Fibroblast of mammary gland (primary cell): ENCODE measurements at regions not wholly inside any gene's neighbourhood (a gene's known extent, or its start where the extent isn't known, plus 50 kb on each side); places are given as distances from the start of the nearest gene placed in this dataset.

ENCODE experiments used
- DNase-seq: peaks from one replicate; pipeline ENCODE4 v3.0.0-alpha.2; 2010; ENCODE audit warnings: low read depth
- H3K4me3 ChIP-seq: 2 replicates; pipeline ENCODE4 v1.5.1; 2011; ENCODE audit warnings: low read depth, mild to moderate bottlenecking, low read length, moderate library complexity; ENCODE audit not compliant: control insufficient read depth
- TF ChIP-seq, protein P1 (sequence below): conservative IDR thresholded peaks from 2 replicates; pipeline ENCODE4 v1.5.1; 2011; ENCODE audit warnings: low read depth, low read length, inconsistent platforms; ENCODE audit not compliant: control insufficient read depth, insufficient read depth

DNA sequence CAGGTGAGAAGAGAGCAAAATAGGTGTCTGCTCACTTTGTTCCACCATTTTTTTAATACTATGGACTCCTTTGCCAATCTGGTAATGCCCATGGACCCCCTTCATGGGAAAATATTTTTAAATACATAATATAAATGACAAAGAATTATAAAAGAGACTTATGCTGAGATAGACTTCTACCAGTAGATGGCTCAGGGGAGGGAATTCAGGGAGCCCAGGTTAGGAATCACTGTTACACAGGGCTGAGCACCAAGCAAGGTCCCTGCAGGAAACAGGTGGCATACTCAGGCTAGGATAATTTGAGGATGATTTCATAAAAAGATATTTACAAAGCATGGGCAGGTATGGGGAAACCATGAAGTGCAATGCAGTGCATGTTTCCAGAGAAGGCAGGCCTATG, 525.9 kb downstream of the FGF9 start:
- DNase-seq, result no peak
- TF ChIP-seq, protein P1, sequence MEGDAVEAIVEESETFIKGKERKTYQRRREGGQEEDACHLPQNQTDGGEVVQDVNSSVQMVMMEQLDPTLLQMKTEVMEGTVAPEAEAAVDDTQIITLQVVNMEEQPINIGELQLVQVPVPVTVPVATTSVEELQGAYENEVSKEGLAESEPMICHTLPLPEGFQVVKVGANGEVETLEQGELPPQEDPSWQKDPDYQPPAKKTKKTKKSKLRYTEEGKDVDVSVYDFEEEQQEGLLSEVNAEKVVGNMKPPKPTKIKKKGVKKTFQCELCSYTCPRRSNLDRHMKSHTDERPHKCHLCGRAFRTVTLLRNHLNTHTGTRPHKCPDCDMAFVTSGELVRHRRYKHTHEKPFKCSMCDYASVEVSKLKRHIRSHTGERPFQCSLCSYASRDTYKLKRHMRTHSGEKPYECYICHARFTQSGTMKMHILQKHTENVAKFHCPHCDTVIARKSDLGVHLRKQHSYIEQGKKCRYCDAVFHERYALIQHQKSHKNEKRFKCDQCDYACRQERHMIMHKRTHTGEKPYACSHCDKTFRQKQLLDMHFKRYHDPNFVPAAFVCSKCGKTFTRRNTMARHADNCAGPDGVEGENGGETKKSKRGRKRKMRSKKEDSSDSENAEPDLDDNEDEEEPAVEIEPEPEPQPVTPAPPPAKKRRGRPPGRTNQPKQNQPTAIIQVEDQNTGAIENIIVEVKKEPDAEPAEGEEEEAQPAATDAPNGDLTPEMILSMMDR, result no peak
- H3K4me3 ChIP-seq, result no peak overlapping the region

DNA sequence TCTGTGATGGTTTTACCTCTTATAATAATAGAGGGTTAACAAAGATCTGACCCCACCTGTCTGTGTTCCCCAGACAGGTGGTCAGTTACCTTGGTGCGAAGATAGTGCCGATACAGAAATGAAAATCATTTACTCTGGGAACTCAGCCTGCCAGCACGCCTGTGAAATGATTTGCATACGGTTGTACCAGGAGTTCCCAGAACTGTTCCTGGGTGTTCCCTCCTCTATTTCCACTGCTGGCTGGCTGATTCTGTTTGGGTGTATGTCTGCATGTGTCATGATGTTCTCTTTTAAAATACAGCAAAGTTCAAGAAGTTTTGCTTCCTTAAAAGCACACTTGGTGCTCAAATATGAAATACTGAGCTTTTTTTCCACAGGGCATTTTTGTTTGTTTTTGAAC, 527.1 kb downstream of the FGF9 start:
- no peak for DNase-seq
- TF ChIP-seq, protein P1, result no peak
- H3K4me3 ChIP-seq, result no peak overlapping the region

DNA sequence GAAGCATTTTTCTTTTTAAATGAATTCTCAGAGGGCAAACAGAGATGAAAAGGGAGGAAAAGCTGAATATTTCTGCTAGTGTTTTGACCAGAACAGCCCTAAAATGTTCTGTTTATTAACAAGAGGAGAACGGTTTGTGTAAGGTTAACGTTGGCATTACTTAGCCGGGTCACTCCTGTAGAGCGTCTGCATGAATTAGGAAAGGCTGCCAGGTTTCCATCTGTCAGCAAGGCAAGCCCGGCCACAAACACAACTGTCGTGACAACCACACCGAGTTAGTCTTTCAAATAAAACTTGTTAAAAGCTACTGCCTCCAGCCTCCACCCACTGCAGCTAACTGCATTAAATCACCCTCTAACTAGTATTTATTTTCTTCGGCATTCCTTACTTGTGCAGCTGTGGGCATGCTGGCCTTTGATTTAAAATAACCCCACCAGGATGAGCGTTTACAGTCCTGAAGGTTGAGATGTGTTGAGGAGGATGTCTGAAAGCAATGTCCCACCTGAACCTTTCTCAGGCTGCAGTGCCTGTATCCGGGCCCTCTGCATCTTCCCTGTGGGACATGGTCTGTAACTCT, 527.9 kb downstream of the FGF9 start:
- TF ChIP-seq, protein P1, result no peak
- H3K4me3 ChIP-seq, result no peak overlapping the region
- DNase-seq, result no peak

DNA sequence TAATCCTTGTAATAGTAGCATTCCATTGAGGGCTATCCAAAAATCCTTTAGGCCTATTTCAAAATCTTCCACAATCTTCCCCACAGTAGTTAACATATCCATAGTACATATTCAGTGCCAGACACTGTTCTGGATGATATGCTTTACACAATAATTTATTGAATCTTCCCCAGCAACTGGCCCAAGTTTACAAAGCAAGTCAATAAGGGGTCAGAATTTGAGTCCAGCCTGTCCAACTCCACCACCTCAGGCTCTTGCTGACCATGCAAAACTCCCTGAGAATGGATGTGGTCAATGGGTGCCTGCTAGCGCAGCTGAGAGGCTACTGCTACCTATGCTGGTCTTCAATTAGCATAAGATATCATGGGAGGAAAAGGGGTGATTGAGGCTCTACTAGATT, 529.6 kb downstream of the FGF9 start:
- H3K4me3 ChIP-seq, result no peak overlapping the region
- TF ChIP-seq, protein P1, result no peak
- DNase-seq, result no peak

DNA sequence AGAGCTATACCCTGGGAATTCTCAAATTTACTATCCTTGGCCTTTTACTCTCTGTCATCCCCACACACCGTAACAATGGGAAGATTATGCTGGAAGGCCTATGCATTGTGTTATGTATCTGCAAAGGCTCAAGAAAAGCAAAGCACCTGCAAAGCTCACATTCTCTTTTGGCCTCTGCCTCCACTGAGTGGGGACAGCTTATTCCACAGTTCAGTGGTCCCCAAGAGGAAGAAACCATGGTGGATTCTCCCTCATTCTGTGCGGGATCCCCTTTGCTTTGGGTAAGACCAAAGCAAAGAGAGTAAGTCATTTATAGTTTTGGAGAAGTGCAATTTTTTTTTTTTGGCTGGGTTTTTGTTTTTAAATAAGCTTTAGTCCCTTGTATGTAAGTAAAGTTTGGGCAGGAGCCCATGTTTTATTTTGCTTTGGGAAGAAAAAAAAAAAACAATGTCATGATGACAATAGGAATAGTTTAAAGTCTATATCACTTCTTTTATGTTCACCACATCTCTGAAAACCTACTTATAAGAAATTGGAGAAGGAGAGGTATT, 530.6 kb downstream of the FGF9 start:
- H3K4me3 ChIP-seq, result no peak overlapping the region
- DNase-seq, result no peak
- TF ChIP-seq, protein P1, result no peak

DNA sequence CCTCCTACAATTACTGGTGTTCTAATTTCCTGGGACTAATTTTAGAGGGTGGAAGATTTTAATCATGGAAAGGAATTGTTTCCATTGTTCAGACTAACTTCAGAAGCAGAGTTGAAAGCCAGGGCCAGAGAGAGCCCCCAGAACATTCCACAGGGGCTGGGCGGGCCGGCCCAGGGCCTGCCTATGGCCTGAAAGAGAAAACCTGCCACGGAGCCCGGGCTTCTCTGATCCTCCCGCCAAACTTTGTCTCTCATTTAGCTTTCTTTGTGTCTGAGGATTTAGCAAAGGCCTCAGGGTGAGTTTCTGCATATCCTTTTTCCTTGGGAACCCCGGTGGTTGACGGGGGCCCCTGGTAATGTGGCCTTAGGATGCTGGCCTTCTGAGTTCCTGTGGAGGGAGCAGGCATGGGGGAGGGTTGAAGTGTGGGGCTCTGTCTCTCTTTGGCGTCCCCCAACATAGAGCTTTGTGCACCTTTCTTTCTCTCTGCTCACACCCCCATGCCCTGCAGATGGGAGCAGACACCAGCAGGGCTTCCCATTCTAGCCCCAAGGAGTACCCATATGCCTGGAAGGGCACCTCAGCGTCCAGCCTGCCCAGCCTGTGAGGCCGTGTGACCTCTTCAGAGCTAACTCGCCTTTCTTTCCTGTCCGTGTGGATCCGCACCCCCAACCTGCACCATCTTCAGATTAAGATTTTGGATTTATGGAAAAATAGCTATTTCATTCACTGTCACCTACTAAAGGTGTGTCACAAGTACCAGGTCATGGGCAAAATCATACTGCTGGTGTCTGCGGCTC, 539.5 kb downstream of the FGF9 start:
- no peak for DNase-seq
- no peak overlapping the region for H3K4me3 ChIP-seq
- TF ChIP-seq, protein P1, result no peak

DNA sequence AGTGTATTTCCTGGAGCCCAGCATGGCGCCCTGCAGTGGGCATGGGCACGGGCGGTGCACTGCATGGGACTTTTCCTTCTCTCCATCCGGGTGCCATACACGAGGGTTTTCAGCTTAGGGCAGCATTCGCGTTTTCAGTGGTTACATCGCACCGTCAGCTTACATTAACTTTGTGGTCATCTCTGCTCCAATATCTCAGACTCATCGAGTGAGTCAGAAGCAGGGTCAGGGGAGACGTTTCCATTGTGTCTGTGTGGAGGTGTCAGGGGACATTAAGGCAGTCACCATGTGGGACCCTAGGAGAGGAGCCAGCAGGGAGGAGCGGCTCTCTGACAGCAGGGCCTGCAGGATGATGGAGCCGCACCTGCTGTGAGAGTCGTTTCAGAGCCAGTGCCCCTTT, 541.0 kb downstream of the FGF9 start:
- DNase-seq, result no peak
- TF ChIP-seq, protein P1, result no peak

More for the DNA sequence above, 541.0 kb downstream of the FGF9 start:
- H3K4me3 ChIP-seq, result no peak overlapping the region
